ENCODE measurements at regions not wholly inside any gene's neighbourhood (a gene's known extent, or its start where the extent isn't known, plus 50 kb on each side); places are given as distances from the start of the nearest gene placed in this dataset.
"Not testable (repeated sequence)": the region's sequence is repeated elsewhere in the genome, so short reads cannot be mapped to it uniquely, and the experiment has no call there.

- DNase-seq = no peak
Measured at GRCh38 chr1:242723044-242723716, 198.7 kb upstream of the PLD5 start.

GRCh38 chr1:242718967-242719366 lies 194.5 kb upstream of the PLD5 start:
- no peak for DNase-seq

GRCh38 chr1:242712248-242712647 lies 187.8 kb upstream of the PLD5 start:
- no peak for DNase-seq

- no peak for DNase-seq
Measured at GRCh38 chr1:242710847-242711246, 186.3 kb upstream of the PLD5 start.

- no peak for DNase-seq
Measured at GRCh38 chr1:242710286-242710685, 185.8 kb upstream of the PLD5 start.

GRCh38 chr1:242703467-242703866 lies 179.0 kb upstream of the PLD5 start:
- no peak for DNase-seq

GRCh38 chr1:242692988-242693387 lies 168.5 kb upstream of the PLD5 start:
- no peak for DNase-seq

- no peak for DNase-seq
Measured at GRCh38 chr1:242691610-242691945, 167.1 kb upstream of the PLD5 start.

GRCh38 chr1:242690849-242691609 lies 166.5 kb upstream of the PLD5 start:
- no peak for DNase-seq

- DNase-seq = no peak
Measured at GRCh38 chr1:242689378-242689777, 164.9 kb upstream of the PLD5 start.

- no peak for DNase-seq
Measured at GRCh38 chr1:242674951-242675645, 150.6 kb upstream of the PLD5 start.

- DNase-seq = no peak
Measured at GRCh38 chr1:242673652-242674051, 149.2 kb upstream of the PLD5 start.

GRCh38 chr1:242673165-242673564 lies 148.7 kb upstream of the PLD5 start:
- DNase-seq = not testable (repeated sequence)

- DNase-seq = no peak
Measured at GRCh38 chr1:242670019-242670418, 145.5 kb upstream of the PLD5 start.

- no peak for DNase-seq
Measured at GRCh38 chr1:242662886-242663285, 138.4 kb upstream of the PLD5 start.

GRCh38 chr1:242653772-242654171 lies 129.3 kb upstream of the PLD5 start:
- DNase-seq = not testable (repeated sequence)

- no peak for DNase-seq
Measured at GRCh38 chr1:242651817-242652216, 127.3 kb upstream of the PLD5 start.

- no peak for DNase-seq
Measured at GRCh38 chr1:242641461-242641860, 117.0 kb upstream of the PLD5 start.

- DNase-seq = no peak
Measured at GRCh38 chr1:242639104-242639503, 114.6 kb upstream of the PLD5 start.

- DNase-seq = no peak
Measured at GRCh38 chr1:242634732-242635131, 110.2 kb upstream of the PLD5 start.

- DNase-seq = no peak
Measured at GRCh38 chr1:242629396-242629795, 104.9 kb upstream of the PLD5 start.

- no peak for DNase-seq
Measured at GRCh38 chr1:242623756-242624155, 99.3 kb upstream of the PLD5 start.

GRCh38 chr1:242623119-242623518 lies 98.6 kb upstream of the PLD5 start:
- DNase-seq = no peak

GRCh38 chr1:242613266-242613815 lies 88.8 kb upstream of the PLD5 start:
- no peak for DNase-seq
